ENCODE measurements at regions not wholly inside any gene's neighbourhood (a gene's known extent, or its start where the extent isn't known, plus 50 kb on each side); places are given as distances from the start of the nearest gene placed in this dataset.

DNA sequence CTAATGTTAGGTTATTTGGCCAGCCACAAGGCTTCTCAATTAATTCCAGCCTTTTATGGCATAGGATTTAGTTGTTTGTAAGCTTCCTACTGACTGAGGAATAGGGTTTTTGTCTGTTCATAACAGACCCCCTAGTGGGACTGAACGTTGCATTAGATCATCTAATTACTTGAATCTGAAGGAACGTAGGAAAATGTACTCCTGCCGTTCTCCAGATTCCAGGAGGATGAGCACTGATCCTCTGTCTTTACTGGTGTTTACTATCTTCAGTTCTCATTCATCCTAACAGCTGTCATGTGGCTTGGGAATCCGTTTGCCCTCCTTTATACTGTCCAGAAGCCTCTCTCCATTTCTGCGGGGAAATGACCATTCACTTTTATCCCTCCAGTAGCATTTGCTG lies 52.7 kb downstream of the RAD54L2 start:
- Histone ChIP-seq H3K9me1 (ENCODE audit: control insufficient read depth, insufficient read depth, low read length) (no peaks in the 10 kb centered on the region), H3K27ac (ENCODE audit: extremely low read depth, low read depth, low read length) (no peak overlapping the region), H3K4me1 (replicated peaks in 1 of 2; ENCODE audit: control insufficient read depth in 2 of 2, insufficient read depth in 2 of 2, low read length in 2 of 2) (no peaks in the 10 kb centered on the region), H3K9me3 (replicated peaks; ENCODE audit: control insufficient read depth, insufficient read depth, low read depth, low read length) (no peaks in the 10 kb centered on the region), H3K79me2 (ENCODE audit: control insufficient read depth, insufficient read depth, low read length) (no peaks in the 10 kb centered on the region), H3K4me2 (ENCODE audit: insufficient read depth, low read length) (no peak overlapping the region), H4K20me1 (replicated peaks; ENCODE audit: control insufficient read depth, insufficient read depth, low read length) (no peaks in the 10 kb centered on the region), H3K36me3 (ENCODE audit: control insufficient read depth, insufficient read depth, low read length) (peaks cover 8% of the 10 kb centered on the region; the same call in 2 of the 3 replicates), H3K4me3 (no peak overlapping the region), H3K9ac (ENCODE audit: insufficient read depth in 1 of 2, low read depth in 2 of 2, low read length in 2 of 2) (no peak overlapping the region), H2AFZ (ENCODE audit: low read depth, low read length) (no peak overlapping the region), H3K27me3 (ENCODE audit: control insufficient read depth in 2 of 2, insufficient read depth in 2 of 2, low read length in 2 of 2) (no peaks in the 10 kb centered on the region)
- no peak for ATAC-seq
- intact Hi-C loops (cut with micrococcal nuclease) (no loop called here), in situ Hi-C loops (cut with MboI) (no loop called here)
- POLR2A ChIA-PET, result no interaction called here
- TF ChIP-seq CBFA2T3 (IDR thresholded peaks at IDR 0.05), result no peak
- TF ChIP-seq HNRNPUL1 (IDR thresholded peaks at IDR 0.05; ENCODE audit: low read length), result no peak
- no peak for TF ChIP-seq RBM34 (IDR thresholded peaks at IDR 0.05; ENCODE audit: borderline replicate concordance, insufficient read depth, low read length)
- no peak for TF ChIP-seq FOS (IDR thresholded peaks at IDR 0.05; ENCODE audit: extremely low read depth, insufficient read length)
- TF ChIP-seq TAF9B (IDR thresholded peaks at IDR 0.05; ENCODE audit: partially characterized antibody), result no peak
- TF ChIP-seq RBM17 (IDR thresholded peaks at IDR 0.05; ENCODE audit: borderline replicate concordance, low read depth, low read length), result no peak
- no peak for TF ChIP-seq PHF20 (IDR thresholded peaks at IDR 0.05; ENCODE audit: partially characterized antibody)
- no peak for TF ChIP-seq KLF13 (tag; IDR thresholded peaks at IDR 0.05; ENCODE audit: borderline replicate concordance, low read depth)
- TF ChIP-seq, protein P1, sequence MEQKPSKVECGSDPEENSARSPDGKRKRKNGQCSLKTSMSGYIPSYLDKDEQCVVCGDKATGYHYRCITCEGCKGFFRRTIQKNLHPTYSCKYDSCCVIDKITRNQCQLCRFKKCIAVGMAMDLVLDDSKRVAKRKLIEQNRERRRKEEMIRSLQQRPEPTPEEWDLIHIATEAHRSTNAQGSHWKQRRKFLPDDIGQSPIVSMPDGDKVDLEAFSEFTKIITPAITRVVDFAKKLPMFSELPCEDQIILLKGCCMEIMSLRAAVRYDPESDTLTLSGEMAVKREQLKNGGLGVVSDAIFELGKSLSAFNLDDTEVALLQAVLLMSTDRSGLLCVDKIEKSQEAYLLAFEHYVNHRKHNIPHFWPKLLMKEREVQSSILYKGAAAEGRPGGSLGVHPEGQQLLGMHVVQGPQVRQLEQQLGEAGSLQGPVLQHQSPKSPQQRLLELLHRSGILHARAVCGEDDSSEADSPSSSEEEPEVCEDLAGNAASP (IDR thresholded peaks at IDR 0.05), result no peak
- TF ChIP-seq, protein P2, sequence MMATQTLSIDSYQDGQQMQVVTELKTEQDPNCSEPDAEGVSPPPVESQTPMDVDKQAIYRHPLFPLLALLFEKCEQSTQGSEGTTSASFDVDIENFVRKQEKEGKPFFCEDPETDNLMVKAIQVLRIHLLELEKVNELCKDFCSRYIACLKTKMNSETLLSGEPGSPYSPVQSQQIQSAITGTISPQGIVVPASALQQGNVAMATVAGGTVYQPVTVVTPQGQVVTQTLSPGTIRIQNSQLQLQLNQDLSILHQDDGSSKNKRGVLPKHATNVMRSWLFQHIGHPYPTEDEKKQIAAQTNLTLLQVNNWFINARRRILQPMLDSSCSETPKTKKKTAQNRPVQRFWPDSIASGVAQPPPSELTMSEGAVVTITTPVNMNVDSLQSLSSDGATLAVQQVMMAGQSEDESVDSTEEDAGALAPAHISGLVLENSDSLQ (IDR thresholded peaks at IDR 0.05), result no peak
- WGBS (ENCODE audit: insufficient coverage, low coverage, missing lambda C conversion rate), result 62% methylated on average over 5 of the region's 5 CpGs
- CTCF ChIA-PET (ENCODE audit: low intra/inter-chr PET ratio), result no interaction called here
- FAIRE-seq, result no peak
- no peak for DNase-seq (ENCODE audit: extremely low read depth in 1 of 4, low spot score in 3 of 4)
- BruUV-seq (replicated peaks), result no TSS peak

All from K562 (cell line).